ENCODE measurements at regions not wholly inside any gene's neighbourhood (a gene's known extent, or its start where the extent isn't known, plus 50 kb on each side); places are given as distances from the start of the nearest gene placed in this dataset.
"Not testable (repeated sequence)": the region's sequence is repeated elsewhere in the genome, so short reads cannot be mapped to it uniquely, and the experiment has no call there.

GRCh38 chr5:136738829-136739228 is 373.5 kb upstream of the TRPC7 start:
- no peak for DNase-seq

DNA sequence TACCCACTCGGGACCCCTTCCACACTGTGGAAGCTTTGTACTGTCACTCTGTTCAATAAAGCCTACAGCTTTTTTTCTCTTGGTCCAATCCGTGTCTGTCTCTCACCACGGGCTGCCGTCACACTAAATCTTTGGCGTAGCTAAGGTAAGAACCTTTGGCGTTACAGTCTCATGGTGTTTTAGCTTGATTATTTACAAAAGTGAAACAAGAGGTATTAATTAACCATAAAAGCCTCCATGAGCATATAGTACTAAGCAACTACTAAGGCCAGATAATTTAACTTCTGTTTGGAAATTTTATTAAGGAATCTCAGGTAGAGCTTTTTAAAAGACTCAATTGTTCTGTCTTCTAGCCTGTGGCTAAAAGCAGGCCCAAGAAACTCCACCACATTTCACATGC is 370.7 kb upstream of the TRPC7 start:
- no peak for DNase-seq

GRCh38 chr5:136735611-136736010 is 370.3 kb upstream of the TRPC7 start:
- DNase-seq, result not testable (repeated sequence)

DNA sequence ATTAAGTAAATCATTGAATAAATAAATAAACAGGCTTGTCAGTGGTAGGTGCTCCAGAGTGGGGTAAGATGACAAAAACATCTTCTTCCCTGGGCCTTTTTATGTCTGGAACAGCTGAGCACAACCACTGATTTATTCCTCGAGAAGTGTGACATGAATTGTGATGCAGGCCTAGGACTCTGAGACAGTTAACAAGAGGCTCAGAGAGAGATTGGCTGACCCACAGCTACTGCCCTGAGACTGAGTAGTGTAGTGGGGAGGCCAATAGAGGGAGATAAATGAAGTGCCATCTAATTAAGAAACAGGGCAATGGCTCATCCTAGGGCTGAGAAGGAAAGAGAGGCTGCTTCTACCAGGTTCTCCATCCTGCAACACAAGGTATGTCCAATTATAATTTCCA is 369.3 kb upstream of the TRPC7 start:
- no peak for DNase-seq

DNA sequence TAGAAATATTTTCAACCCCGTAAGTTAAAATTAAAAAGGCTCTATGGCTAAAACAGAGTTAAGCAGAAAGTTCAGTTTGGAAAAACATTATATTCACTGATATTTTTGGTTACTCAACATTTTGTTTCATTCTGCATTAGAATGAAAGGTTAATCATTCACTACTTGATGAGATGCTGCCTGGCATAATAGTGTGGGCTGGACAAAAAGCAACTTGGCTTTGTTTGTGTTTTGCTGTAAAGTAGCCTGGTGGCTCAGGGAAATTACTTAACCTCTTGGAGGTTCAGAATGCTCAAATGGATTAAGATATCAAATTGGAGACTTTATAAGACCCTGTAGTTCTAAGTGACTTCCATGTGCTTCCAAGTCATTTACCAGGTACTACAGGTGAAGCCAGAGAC is 367.4 kb upstream of the TRPC7 start:
- no peak for DNase-seq

DNA sequence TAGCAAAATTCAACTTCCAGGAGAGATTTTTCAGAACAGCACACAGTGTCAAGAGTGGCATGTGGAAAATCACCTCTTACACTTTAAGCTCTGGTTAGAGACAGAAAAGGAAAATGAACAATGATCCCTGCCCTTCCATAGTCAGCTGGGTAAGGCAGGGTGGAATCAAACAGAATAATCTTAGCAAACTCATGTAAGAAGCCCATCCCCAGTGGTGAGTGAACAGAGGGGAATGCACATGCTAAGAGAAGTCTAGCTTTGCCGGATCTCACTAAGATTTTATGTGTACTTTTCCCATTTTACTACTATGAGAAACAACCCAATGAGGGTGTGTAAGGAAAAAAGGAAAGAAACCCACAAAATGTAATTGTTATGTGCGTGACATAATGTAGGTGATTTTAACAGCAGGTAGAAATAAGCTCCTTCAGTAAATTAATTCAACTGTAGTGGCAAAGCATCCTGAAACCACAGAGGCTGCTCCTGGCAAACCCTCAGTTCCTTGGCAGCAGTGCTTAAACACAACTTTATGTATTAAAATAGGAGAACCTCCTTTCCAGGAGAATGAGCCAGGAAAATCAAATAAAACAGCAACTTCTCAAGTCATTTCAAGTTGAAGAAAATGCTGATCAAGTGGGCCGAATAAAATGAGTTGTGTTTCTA is 366.0 kb upstream of the TRPC7 start:
- no peak for DNase-seq

DNA sequence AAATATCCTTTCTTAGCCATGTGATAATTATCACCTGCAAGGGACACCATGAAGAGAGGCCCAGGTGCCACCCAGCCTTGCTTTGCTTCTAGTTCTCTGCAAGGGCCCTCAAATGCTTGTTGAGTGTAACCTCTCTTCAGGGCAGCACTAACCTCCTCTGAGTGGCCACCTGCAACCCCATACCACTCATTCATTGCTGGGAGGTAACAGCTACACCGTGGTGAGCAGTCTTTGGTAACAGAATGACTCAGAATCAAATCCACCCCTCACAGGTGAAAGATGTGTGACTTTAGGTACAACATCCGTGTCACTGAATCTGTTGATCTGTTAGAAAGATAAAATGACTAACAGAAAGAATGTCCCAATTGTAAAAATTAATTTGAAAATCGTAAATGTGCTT is 365.1 kb upstream of the TRPC7 start:
- DNase-seq, result no peak

DNA sequence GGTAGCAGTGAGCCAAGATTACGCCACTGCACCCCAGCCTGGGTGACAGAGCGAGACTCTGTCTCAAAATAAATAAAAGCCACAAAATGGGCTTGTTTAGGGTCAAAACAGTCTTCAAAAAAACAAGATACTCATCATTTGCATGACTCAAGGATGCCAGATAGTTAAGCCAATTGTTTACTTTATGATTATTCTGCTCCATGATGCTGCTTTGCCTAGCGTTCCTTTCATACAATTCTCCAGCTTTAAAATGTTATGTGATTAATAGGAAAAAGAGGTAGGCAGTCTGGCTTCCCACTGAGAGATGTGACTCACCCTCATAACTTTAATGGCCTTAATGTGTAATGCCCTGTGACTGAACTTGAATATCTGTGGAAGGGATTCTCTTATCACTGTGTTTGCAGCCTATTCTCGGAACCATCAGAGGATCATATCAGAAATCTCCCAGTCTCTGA is 364.6 kb upstream of the TRPC7 start:
- DNase-seq, result no peak

GRCh38 chr5:136726506-136726905 is 361.2 kb upstream of the TRPC7 start:
- DNase-seq, result no peak

GRCh38 chr5:136724161-136724560 is 358.8 kb upstream of the TRPC7 start:
- DNase-seq, result no peak

- DNase-seq, result no peak
These were observed 357.2 kb upstream of the TRPC7 start for GRCh38 chr5:136722581-136722980.

- no peak for DNase-seq
These were observed 356.7 kb upstream of the TRPC7 start for GRCh38 chr5:136722086-136722485.

DNA sequence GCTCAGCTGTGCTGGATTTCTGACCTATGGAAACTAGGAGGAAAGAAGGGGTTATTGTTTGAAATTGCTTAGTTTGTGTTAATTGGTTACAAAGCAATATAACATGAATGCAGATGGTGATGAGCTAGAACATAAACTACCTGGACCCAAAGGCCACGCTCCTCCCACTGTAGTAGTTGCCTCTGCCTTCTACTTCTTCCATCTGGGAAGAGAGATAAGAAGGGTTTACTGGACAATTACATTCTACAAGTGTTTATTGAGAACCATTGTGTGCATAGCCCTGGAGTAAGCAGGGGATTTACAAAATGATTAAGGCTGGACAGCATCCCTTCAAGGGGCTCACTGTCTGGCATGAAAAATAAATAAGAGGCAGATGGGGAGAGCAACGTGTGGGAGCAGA is 355.3 kb upstream of the TRPC7 start:
- DNase-seq, result no peak

DNA sequence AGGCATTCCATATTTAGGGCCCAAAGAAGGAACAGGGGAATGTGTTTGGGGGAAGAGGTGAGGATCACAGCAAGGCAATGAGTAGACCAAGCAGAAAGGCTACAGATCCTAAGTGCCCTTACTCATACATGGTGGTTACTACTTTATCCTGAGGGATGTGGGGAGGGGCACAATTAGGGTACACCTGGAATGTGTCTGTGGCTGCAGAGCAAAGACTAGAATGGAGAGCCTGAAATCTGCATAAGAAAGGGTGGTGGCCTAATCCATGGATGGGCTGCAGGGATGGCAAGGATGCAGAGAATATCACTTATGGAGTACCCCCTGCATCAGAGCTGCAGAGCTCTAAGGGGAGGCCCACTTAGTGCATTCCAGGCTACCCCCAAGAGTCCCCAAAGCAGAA is 352.6 kb upstream of the TRPC7 start:
- DNase-seq, result no peak

DNA sequence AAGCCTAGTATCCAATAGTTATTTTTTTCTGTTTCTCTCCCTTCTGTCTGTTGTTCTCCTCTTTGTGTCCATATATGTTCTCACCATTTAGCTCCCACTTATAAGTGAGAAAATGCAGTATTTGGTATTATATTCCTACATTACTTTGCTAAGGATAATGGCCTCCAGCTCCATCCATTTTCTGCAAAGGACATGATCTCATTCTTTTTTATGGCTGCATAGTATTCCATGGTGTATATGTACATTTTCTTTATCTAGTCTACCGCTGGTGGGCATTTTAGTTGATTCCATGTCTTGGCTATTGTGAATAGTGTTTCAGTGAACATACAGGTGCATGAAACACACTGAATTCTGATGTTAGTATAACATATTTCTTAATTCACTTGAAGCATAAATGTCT is 348.9 kb upstream of the TRPC7 start:
- DNase-seq, result no peak

DNA sequence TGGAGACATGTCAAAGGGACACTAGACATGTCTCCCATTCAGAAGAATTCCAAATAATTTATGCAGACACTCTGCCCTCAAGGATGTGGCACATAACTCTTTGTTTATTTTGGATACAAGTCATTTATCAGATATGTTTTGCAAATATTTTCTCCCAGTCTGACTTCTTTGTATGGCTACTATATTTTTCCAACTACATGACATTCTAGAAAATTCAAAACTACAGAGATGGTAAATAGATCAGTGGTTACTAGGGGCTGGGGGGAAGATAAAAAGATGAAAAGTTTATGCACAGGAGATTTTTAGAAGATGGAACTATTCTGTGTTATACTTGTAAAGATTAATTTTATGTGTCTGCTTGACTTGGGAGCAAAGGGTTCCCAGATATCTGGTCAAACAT is 347.3 kb upstream of the TRPC7 start:
- DNase-seq, result no peak

DNA sequence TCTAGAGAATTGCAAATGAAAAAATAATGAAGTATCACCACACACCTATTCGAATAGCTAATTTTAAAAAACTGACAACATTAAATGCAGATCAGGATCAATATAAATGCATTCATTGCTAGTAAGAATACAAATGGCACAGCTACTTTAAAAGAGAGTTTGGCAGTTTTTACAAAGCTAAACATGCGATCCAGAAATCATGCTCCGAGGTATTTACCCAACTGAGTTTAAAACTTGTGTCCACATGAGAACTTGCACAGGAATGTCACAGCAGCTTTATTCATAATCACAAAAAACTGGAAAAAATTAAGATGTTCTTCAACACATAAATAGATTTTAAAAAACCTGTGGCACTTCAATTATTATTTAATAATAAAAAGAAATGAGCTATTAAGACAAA is 345.5 kb upstream of the TRPC7 start:
- DNase-seq, result no peak

GRCh38 chr5:136703706-136704105 is 338.4 kb upstream of the TRPC7 start:
- no peak for DNase-seq

DNA sequence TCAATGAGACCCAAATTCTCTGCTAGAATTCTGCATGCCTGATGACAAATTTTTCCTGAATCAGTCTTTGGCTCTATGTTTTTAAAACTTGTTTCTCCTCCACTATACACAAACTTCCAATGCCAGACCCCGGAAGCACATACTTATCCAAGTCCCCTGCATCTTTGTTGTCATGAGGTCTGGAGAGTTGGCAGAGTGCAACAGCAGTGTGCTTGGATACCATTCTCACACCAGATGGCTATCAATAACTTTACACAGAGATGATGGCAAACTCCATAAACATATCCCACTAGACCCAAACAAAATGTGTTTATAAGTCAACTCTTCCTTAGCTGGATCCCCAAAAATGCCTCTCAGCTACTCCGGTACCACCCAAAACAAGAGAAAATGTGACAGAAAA is 337.7 kb upstream of the TRPC7 start:
- no peak for DNase-seq

- no peak for DNase-seq
These were observed 335.8 kb upstream of the TRPC7 start for GRCh38 chr5:136701191-136701590.

- no peak for DNase-seq
These were observed 334.3 kb upstream of the TRPC7 start for GRCh38 chr5:136699651-136700050.

GRCh38 chr5:136698970-136699369 is 333.6 kb upstream of the TRPC7 start:
- DNase-seq, result no peak

DNA sequence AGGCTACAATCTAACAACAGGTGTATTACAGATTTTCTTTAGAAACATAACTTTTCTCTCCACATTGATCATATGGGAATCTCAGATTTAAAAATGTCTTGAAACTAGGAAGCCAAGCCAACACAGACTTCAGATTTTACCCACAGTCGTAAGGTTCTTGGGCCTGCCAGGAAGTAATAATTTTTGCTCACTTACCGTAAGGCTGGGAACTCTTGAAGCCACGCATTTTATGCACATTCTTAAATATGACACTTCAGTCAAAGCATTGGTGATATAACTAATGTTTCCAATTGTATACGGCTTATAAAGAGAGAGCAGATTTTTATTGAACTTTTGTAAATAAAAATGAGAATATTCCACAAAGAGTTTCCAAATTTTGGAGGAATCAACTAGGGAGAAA is 328.9 kb upstream of the TRPC7 start:
- no peak for DNase-seq

DNA sequence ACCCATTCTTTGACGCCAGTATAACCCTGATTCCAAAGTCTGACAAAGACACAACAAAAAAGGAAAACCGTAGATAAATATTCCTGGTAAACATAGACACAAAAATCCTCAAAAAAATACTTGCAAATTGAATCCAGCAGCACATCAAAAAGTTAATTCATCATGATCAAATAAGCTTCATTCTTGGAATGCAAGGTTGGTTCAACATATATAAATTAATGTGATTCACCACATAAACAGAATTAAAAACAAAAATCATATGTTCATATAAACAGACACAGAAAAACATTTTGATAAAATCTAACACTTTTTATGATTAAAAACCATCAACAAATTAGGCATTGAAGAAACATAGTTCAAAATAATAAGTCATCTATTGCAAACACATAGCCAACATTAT is 324.2 kb upstream of the TRPC7 start:
- no peak for DNase-seq

- DNase-seq, result no peak
These were observed 321.0 kb upstream of the TRPC7 start for GRCh38 chr5:136686192-136686872.
